HAP-1 (cell line): ENCODE measurements at regions not wholly inside any gene's neighbourhood (a gene's known extent, or its start where the extent isn't known, plus 50 kb on each side); places are given as distances from the start of the nearest gene placed in this dataset.

ENCODE experiments used
- DNase-seq, 2 experiments: peaks; one replicate each; pipeline ENCODE4 v3.0.0-alpha.2; 2016 to 2020; ENCODE audit warnings: low spot score in 2 of 2
- H3K27me3 ChIP-seq: fragments of 250-450 bp; sonication (Bioruptor Pico); 2 replicates; pipeline ENCODE4 v1.5.1; 2020; ENCODE audit warnings: low read depth, mild to moderate bottlenecking, moderate library complexity
- H3K36me3 ChIP-seq: fragments of 250-450 bp; sonication (Bioruptor Pico); replicated peaks from 2 replicates; pipeline ENCODE4 v1.5.1; 2020; ENCODE audit warnings: mild to moderate bottlenecking
- H3K4me1 ChIP-seq: fragments of 250-450 bp; sonication (Bioruptor Pico); 2 replicates; pipeline ENCODE4 v1.5.1; 2020; ENCODE audit warnings: mild to moderate bottlenecking
- H3K4me3 ChIP-seq: fragments of 250-450 bp; sonication (Bioruptor Pico); 2 replicates; pipeline ENCODE4 v1.5.1; 2020; ENCODE audit warnings: mild to moderate bottlenecking, moderate library complexity
- H3K9me3 ChIP-seq: fragments of 250-450 bp; sonication (Bioruptor Pico); 2 replicates; pipeline ENCODE4 v1.5.1; 2020; ENCODE audit warnings: mild to moderate bottlenecking, moderate library complexity
- in situ Hi-C: fragments of 300-500 bp; cut with MboI; formaldehyde crosslinking; loops from 3 replicates; pipeline ENCODE4 v1.14.3; 2020; ENCODE audit warnings: low sequenced_read_pairs, inconsistent platforms, mixed read lengths

- in situ Hi-C loops, result no loop called here
- DNase-seq, result no peak
- H3K27me3 ChIP-seq, result no peaks in the 10 kb centered on the region
- H3K4me3 ChIP-seq, result no peak overlapping the region
- no peaks in the 10 kb centered on the region for H3K9me3 ChIP-seq
- H3K4me1 ChIP-seq, result no peaks in the 10 kb centered on the region
- no peaks in the 10 kb centered on the region for H3K36me3 ChIP-seq
These were observed 359.0 kb upstream of the SLC30A5 start for GRCh38 chr5:68734781-68735180.

- no peaks in the 10 kb centered on the region for H3K36me3 ChIP-seq
- no peaks in the 10 kb centered on the region for H3K4me1 ChIP-seq
- H3K9me3 ChIP-seq, result no peaks in the 10 kb centered on the region
- H3K27me3 ChIP-seq, result no peaks in the 10 kb centered on the region
- H3K4me3 ChIP-seq, result no peak overlapping the region
- in situ Hi-C loops, result no loop called here
- no peak for DNase-seq
These were observed 355.6 kb upstream of the SLC30A5 start for GRCh38 chr5:68738236-68738635.

- Histone ChIP-seq H3K27me3 (no peaks in the 10 kb centered on the region), H3K4me3 (no peak overlapping the region), H3K9me3 (no peaks in the 10 kb centered on the region), H3K36me3 (no peaks in the 10 kb centered on the region), H3K4me1 (no peaks in the 10 kb centered on the region)
- in situ Hi-C loops, result no loop called here
- no peak for DNase-seq
These were observed 355.0 kb upstream of the SLC30A5 start for GRCh38 chr5:68738841-68739240.

GRCh38 chr5:68739752-68740151 lies 354.1 kb upstream of the SLC30A5 start:
- in situ Hi-C loops, result no loop called here

GRCh38 chr5:68740226-68740910 lies 353.4 kb upstream of the SLC30A5 start:
- H3K4me1 ChIP-seq, result no peaks in the 10 kb centered on the region
- H3K27me3 ChIP-seq, result no peaks in the 10 kb centered on the region
- no peaks in the 10 kb centered on the region for H3K36me3 ChIP-seq
- in situ Hi-C loops, result no loop called here
- H3K4me3 ChIP-seq, result no peak overlapping the region
- no peak for DNase-seq
- H3K9me3 ChIP-seq, result no peaks in the 10 kb centered on the region

More at GRCh38 chr5:68739752-68740151, 354.1 kb upstream of the SLC30A5 start:
- Histone ChIP-seq H3K27me3 (no peaks in the 10 kb centered on the region), H3K4me3 (no peak overlapping the region), H3K9me3 (no peaks in the 10 kb centered on the region), H3K4me1 (no peaks in the 10 kb centered on the region), H3K36me3 (no peaks in the 10 kb centered on the region)
- no peak for DNase-seq

- Histone ChIP-seq H3K4me3 (no peak overlapping the region), H3K4me1 (no peaks in the 10 kb centered on the region), H3K36me3 (no peaks in the 10 kb centered on the region), H3K9me3 (no peaks in the 10 kb centered on the region), H3K27me3 (no peaks in the 10 kb centered on the region)
- in situ Hi-C loops, result no loop called here
- no peak for DNase-seq
These were observed 349.6 kb upstream of the SLC30A5 start for GRCh38 chr5:68744206-68744605.

GRCh38 chr5:68745448-68745847 lies 348.4 kb upstream of the SLC30A5 start:
- H3K4me1 ChIP-seq, result no peaks in the 10 kb centered on the region
- no peaks in the 10 kb centered on the region for H3K36me3 ChIP-seq
- H3K4me3 ChIP-seq, result no peak overlapping the region
- no peak for DNase-seq
- H3K9me3 ChIP-seq, result no peaks in the 10 kb centered on the region
- H3K27me3 ChIP-seq, result no peaks in the 10 kb centered on the region
- in situ Hi-C loops, result no loop called here

GRCh38 chr5:68746220-68746619 lies 347.6 kb upstream of the SLC30A5 start:
- no peaks in the 10 kb centered on the region for H3K4me1 ChIP-seq
- H3K4me3 ChIP-seq, result no peak overlapping the region
- no peaks in the 10 kb centered on the region for H3K36me3 ChIP-seq
- no peak for DNase-seq
- H3K9me3 ChIP-seq, result no peaks in the 10 kb centered on the region
- H3K27me3 ChIP-seq, result no peaks in the 10 kb centered on the region
- in situ Hi-C loops, result no loop called here

GRCh38 chr5:68746643-68747420 lies 347.0 kb upstream of the SLC30A5 start:
- DNase-seq, result no peak
- Histone ChIP-seq H3K9me3 (no peaks in the 10 kb centered on the region), H3K36me3 (no peaks in the 10 kb centered on the region), H3K4me3 (no peak overlapping the region), H3K4me1 (no peaks in the 10 kb centered on the region), H3K27me3 (no peaks in the 10 kb centered on the region)
- in situ Hi-C loops, result no loop called here

GRCh38 chr5:68747521-68747920 lies 346.3 kb upstream of the SLC30A5 start:
- Histone ChIP-seq H3K4me1 (no peaks in the 10 kb centered on the region), H3K9me3 (no peaks in the 10 kb centered on the region), H3K4me3 (no peak overlapping the region), H3K36me3 (no peaks in the 10 kb centered on the region), H3K27me3 (no peaks in the 10 kb centered on the region)
- in situ Hi-C loops, result no loop called here
- DNase-seq, result no peak

- Histone ChIP-seq H3K36me3 (no peaks in the 10 kb centered on the region), H3K9me3 (no peaks in the 10 kb centered on the region), H3K27me3 (no peaks in the 10 kb centered on the region), H3K4me3 (no peak overlapping the region), H3K4me1 (no peaks in the 10 kb centered on the region)
- DNase-seq, result no peak
- in situ Hi-C loops, result no loop called here
These were observed 345.7 kb upstream of the SLC30A5 start for GRCh38 chr5:68748101-68748500.

- H3K27me3 ChIP-seq, result no peaks in the 10 kb centered on the region
- no peaks in the 10 kb centered on the region for H3K9me3 ChIP-seq
- no peak overlapping the region for H3K4me3 ChIP-seq
- in situ Hi-C loops, result no loop called here
- no peaks in the 10 kb centered on the region for H3K36me3 ChIP-seq
- DNase-seq, result no peak
- no peaks in the 10 kb centered on the region for H3K4me1 ChIP-seq
These were observed 344.7 kb upstream of the SLC30A5 start for GRCh38 chr5:68749077-68749476.

GRCh38 chr5:68749631-68750030 lies 344.2 kb upstream of the SLC30A5 start:
- H3K9me3 ChIP-seq, result no peaks in the 10 kb centered on the region
- no peak overlapping the region for H3K4me3 ChIP-seq
- H3K4me1 ChIP-seq, result no peaks in the 10 kb centered on the region
- in situ Hi-C loops, result no loop called here
- no peaks in the 10 kb centered on the region for H3K36me3 ChIP-seq
- no peak for DNase-seq
- no peaks in the 10 kb centered on the region for H3K27me3 ChIP-seq

- Histone ChIP-seq H3K4me1 (no peaks in the 10 kb centered on the region), H3K9me3 (no peaks in the 10 kb centered on the region)
- DNase-seq, result no peak
These were observed 342.2 kb upstream of the SLC30A5 start for GRCh38 chr5:68751661-68752060.

More at GRCh38 chr5:68751661-68752060, 342.2 kb upstream of the SLC30A5 start:
- no peaks in the 10 kb centered on the region for H3K36me3 ChIP-seq
- in situ Hi-C loops, result no loop called here
- H3K27me3 ChIP-seq, result 0 out of 2 replicates have a peak, but pooled peaks cover 2% of the 10 kb centered on the region
- no peak overlapping the region for H3K4me3 ChIP-seq
